NCI-H1930 (cell line): ENCODE measurements at regions not wholly inside any gene's neighbourhood (a gene's known extent, or its start where the extent isn't known, plus 50 kb on each side); places are given as distances from the start of the nearest gene placed in this dataset.
"Not testable (repeated sequence)": the region's sequence is repeated elsewhere in the genome, so short reads cannot be mapped to it uniquely, and the experiment has no call there.

Experiments used
- DNase-seq, 2 experiments: peaks; one replicate each; lab custom pipeline; 2025; lab: John Stamatoyannopoulos, UW

DNA sequence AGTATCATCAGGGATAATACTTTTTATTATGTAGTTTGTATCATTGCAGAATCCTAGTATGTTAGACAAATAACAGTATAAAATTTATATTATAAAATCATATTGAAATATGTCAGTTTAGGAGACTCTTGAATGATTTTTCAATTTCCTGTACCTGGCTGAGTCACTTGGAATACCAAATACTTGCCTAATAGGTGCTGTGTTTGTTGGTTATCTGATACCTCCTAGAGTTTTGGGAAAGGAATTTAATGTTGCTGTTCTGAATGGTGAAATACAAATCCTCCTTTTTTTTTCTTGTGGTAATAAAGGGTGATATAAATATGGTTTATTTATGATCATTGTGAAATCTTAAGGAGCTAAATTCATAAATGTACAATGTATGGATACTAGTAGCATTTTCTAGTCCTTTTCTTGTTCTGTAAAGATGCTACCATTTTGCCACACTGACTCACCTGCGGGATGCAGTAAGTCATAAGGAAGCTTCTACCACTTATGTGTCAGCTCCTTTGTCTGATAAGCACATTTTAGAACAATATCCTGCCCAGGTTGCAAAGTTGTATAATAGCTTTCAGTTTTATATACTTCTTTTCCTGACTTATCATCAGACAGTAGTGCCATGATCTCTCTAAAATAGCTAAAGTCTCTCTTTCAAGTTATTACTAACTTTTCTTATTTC is 465.5 kb downstream of the XIRP2 start:
- no peak for DNase-seq

DNA sequence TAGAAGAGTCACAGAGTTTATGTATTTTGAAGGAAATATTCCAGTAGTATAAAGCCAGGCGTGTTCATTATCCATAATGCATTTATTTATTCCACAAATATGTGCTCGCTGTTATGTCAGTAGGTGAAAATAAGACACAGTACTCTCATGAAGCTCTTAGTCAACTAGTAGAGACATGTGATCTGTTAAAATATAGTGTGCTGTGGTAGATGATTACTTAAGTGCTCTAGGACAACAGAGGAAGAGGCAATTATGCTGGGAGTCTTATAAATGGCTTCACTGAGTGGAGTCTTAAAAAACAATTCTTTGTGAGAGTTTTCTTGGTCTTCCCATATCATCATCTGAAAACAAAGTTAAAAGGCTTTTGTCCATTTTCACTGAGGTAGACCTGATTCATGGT is 457.3 kb downstream of the XIRP2 start:
- DNase-seq: no peak

DNA sequence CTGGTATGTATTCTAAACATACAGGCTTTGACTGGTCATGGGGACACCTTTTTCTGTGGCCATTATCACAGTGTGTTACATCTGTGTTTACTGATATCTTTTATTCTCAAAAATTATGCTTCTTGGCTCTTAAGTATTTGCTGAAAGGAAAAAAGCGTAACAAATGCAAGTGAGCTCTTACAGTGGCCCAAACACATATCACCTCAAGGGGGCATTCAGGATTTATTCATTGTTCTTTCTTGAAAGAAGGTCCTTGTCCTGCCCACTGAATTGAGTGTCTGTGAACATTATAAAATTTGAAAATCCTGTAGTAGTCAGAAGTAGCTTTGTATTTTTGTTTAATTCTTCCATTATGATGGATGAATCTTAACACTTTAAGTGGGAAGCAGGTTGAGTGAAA is 454.5 kb downstream of the XIRP2 start:
- no peak for DNase-seq

DNA sequence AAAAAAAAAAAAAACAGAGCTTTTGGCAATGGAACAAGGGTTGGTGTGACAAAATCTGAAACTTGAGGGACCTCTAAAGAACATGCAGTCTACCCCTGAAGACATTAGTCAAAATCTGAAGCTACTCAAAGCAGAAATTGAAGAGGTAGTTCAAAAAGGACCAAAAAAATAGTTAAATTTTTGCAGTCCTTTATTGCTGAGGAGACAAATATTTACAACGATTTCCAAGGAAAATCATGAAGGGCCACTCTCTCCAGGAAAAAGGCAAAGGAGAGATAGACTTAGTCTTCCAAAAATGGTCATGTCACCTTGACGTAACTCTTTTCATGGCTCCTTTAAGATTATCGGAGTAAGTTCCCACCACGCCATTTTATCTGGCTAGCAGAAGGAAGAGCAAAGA is 452.0 kb downstream of the XIRP2 start:
- DNase-seq: no peak

DNA sequence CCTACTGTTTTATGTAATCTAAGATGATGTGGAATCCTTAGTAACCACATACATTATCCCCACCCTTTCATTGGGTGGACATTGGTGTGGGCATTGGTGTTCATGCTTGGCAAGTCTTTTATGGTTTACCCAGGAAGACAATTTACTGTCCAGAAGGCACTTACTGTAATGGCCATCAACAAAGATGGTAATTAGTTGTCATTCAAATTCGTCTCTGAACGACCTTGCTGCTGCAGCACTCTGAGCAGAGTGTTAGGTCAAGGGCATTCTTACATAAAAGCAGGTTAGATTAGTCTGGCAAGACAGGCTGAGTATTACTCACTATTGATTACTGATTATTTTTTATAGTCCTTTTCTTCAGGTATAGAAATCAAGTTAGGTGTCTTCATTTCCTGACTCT is 447.9 kb downstream of the XIRP2 start:
- DNase-seq: no peak

DNA sequence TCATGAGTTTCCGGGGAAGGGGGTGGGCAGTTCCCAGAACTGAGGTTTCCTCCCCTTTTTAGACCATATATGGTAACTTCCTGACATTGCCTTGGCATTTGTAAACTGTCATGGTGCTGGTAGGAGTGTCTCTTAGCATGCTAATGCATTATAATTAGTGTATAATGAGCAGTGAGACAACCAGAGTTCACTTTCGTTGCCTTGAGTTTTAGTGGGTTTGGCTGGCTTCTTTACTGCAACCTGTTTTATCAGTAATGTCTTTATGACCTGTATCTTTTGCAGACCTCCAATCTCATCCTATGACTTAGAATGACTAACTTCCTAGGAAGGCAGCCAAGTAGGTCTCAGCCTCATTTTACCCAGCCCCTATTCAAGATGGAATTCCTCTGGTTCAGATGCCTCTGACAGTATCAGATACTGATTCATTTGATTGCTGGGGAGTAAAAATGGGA is 447.3 kb downstream of the XIRP2 start:
- DNase-seq: no peak

DNA sequence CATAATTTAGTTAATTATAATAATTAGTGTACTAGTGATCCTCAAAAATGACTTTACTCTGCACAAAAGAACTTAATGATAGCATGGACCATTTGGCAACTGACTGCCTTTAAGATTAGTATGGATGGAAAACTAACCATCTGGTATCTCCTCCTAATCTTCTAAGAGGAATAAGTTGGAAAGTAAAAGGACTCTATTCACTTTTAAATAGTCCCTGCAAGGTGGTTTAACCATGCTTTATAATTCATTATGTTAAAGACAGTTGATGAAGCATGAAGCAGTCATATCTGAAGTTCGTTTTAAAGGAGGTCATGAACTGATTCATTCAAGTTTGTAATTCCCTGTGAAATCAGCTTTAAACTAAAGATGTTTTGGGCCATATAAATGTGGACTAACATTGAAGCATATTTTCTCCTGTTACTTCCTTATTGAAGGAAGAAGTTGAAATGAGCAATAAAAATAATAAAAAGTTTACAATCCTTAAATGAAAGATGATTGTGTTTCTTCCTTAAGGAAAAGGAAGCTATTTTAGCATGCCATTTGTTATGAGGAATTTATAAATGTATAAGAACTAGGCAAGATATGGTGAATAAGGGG is 446.0 kb downstream of the XIRP2 start:
- DNase-seq: no peak

DNA sequence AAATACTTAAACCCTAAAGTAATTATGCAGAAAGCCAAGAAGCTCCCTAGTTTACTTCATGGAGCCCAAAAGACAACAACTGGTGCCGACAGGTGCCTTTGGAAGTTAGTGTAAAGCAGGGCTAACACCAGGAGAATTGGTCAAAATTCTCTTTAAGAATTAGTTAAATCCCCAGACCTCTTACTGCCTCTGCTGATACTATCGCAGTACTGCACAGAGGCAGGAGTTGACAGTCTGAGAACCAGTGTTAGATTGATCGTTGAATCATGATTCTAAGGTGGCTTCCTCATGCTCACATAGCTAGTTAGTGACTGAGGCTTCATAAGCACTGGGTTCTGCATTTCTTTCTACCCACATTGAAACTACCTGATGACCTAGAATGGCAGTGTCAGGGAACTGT is 445.0 kb downstream of the XIRP2 start:
- no peak for DNase-seq

DNA sequence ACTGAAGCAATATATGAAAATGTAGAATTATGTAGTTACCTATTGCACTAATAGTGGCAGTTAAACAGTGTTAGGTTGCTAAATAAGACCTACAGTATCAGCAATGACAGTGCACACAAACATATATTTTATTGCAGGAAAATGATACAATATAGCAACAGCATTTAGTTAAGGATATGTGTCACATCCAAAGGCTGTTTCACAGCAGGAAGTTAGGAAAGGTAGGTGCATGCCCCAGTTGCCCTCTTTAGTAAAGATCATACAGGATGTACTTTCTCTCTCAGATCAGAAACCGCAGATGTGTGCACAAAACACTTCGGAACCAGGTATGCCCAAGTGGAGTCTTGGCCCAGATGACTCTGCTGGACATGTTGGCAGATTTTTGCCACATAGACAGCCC is 444.1 kb downstream of the XIRP2 start:
- no peak for DNase-seq

DNA sequence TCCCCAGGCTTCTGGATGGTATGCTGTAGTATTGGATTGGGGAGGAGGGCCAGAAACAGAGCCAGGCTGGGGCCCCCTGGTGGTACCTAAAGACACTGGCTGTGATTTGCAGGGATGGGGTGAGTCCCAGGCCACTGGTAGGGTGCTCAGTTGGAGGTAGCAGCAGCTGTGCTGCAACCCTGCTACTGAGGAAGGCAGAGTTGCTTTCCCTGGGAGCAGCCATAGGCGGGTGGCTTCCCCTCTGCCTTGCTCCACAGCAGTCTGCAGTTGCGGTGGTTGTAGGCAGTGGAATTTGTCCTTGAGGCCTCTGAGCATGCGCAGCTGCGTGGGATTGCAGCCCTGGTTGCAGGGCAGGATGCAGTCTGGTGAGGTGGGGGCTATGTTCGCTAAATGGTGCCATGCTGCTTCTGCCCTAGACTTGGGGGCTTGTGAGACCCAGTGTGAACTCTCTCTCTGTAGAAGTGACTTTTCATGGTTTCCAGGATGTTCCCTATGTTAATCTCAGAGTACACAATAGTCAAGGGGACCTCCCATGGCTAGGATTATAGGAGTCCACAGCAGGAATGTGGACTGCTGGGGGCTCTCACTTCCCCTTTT is 443.5 kb downstream of the XIRP2 start:
- DNase-seq: no peak

DNA sequence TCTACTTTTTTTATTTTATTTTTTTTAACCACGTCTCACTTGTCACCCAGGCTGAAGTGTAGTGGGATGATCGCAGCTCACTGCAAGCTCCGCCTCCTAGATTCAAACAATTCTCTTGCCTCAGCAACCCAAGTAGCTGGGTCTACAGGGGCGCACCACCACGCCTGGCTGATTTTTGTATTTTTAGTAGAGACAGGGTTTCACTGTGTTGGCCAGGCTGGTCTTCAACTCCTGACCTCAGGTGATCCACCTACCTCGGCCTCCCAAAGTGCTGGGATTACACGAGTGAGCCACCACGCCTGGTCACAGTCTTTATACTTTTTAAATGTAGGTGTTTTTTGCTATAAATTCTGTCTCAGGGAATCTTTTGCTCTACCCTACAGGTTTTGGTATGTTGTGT is 440.5 kb downstream of the XIRP2 start:
- DNase-seq: not testable (repeated sequence)

DNA sequence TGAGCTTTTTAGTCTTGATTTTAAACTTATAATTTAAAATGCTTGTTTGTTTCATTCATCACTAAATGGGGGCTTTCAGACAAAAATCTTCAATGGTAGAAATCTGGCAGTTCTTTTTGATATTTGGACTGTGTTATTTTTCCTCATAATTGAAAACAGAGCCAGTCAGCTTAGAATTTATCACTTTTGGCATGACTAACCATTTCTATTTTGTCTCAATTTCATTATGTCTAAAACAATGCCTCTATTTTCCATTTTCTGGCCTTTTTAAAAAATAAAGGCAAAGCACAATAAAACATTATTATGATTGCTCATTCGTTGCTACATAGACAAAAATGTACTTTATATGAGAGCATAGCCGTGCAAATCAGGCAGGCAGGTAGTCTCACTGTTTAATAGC is 434.5 kb downstream of the XIRP2 start:
- no peak for DNase-seq

DNA sequence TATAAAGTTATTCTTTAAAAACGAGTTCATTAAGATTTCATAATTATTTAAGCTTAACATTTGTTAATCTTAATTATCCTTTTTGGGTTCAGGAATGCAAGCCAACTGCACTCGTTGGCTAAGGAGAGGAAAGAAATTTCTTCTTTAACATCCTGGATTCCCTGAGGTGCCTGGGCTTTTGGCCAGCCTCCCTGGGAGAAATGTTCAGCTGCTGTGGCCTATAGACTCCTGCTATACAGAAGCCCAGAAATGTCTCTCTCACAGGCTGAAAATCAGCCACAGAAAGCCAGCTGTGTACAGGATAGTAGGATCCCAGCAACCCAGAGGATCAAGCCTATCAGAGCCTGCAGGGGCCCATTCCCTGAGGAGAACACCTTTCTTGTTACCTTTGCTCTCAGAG is 430.3 kb downstream of the XIRP2 start:
- DNase-seq: no peak

DNA sequence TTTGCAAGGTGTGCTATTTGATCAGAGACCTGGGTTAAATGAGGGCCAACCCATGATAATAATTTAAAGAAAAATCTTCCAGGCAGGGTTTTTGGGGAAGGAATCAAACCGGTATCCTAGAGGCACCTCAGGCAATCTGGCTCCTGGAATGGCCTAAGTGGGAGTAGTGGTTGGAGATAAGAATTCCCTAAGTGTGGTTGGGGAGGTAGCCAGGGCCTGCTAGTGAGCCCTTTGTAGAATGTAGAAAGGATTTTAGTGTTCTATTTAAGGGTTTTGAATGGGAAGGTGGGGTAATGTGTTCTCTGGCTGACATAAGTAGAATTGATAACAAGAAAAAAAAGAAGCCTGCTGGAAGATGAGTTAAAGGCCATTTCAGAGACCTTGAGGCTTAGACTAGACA is 422.2 kb downstream of the XIRP2 start:
- no peak for DNase-seq
